ENCODE measurements at regions not wholly inside any gene's neighbourhood (a gene's known extent, or its start where the extent isn't known, plus 50 kb on each side); places are given as distances from the start of the nearest gene placed in this dataset.

- DNase-seq = no peak
These were observed 205.9 kb upstream of the RGMA start for GRCh38 chr15:93294896-93295295.

GRCh38 chr15:93294066-93294465 is 205.1 kb upstream of the RGMA start:
- DNase-seq = no peak

GRCh38 chr15:93291380-93291779 is 202.4 kb upstream of the RGMA start:
- DNase-seq = no peak

- DNase-seq = no peak
These were observed 201.6 kb upstream of the RGMA start for GRCh38 chr15:93290618-93290946.

GRCh38 chr15:93289941-93290617 is 201.1 kb upstream of the RGMA start:
- DNase-seq = no peak

- no peak for DNase-seq
These were observed 199.8 kb upstream of the RGMA start for GRCh38 chr15:93288728-93289294.

GRCh38 chr15:93286446-93286845 is 197.4 kb upstream of the RGMA start:
- no peak for DNase-seq

- no peak for DNase-seq
These were observed 194.8 kb upstream of the RGMA start for GRCh38 chr15:93283854-93284253.

GRCh38 chr15:93282808-93283207 is 193.8 kb upstream of the RGMA start:
- no peak for DNase-seq

GRCh38 chr15:93278783-93279182 is 189.8 kb upstream of the RGMA start:
- no peak for DNase-seq

- no peak for DNase-seq
These were observed 189.0 kb upstream of the RGMA start for GRCh38 chr15:93278006-93278405.

- no peak for DNase-seq
These were observed 185.2 kb upstream of the RGMA start for GRCh38 chr15:93274257-93274656.

- no peak for DNase-seq
These were observed 182.9 kb upstream of the RGMA start for GRCh38 chr15:93271871-93272270.

GRCh38 chr15:93270937-93271467 is 182.0 kb upstream of the RGMA start:
- no peak for DNase-seq

- no peak for DNase-seq
These were observed 179.1 kb upstream of the RGMA start for GRCh38 chr15:93268066-93268465.

- DNase-seq = no peak
These were observed 177.3 kb upstream of the RGMA start for GRCh38 chr15:93266291-93266690.

- no peak for DNase-seq
These were observed 176.1 kb upstream of the RGMA start for GRCh38 chr15:93265111-93265556.

- no peak for DNase-seq
These were observed 172.8 kb upstream of the RGMA start for GRCh38 chr15:93261845-93262244.

- no peak for DNase-seq
These were observed 168.9 kb upstream of the RGMA start for GRCh38 chr15:93257920-93258319.

- no peak for DNase-seq
These were observed 164.7 kb upstream of the RGMA start for GRCh38 chr15:93253681-93254080.

GRCh38 chr15:93252780-93253179 is 163.8 kb upstream of the RGMA start:
- DNase-seq = no peak

- no peak for DNase-seq
These were observed 161.9 kb upstream of the RGMA start for GRCh38 chr15:93250950-93251349.

GRCh38 chr15:93250209-93250608 is 161.2 kb upstream of the RGMA start:
- DNase-seq = no peak

GRCh38 chr15:93249623-93250022 is 160.6 kb upstream of the RGMA start:
- no peak for DNase-seq
